ENCODE measurements at regions not wholly inside any gene's neighbourhood (a gene's known extent, or its start where the extent isn't known, plus 50 kb on each side); places are given as distances from the start of the nearest gene placed in this dataset.

DNA sequence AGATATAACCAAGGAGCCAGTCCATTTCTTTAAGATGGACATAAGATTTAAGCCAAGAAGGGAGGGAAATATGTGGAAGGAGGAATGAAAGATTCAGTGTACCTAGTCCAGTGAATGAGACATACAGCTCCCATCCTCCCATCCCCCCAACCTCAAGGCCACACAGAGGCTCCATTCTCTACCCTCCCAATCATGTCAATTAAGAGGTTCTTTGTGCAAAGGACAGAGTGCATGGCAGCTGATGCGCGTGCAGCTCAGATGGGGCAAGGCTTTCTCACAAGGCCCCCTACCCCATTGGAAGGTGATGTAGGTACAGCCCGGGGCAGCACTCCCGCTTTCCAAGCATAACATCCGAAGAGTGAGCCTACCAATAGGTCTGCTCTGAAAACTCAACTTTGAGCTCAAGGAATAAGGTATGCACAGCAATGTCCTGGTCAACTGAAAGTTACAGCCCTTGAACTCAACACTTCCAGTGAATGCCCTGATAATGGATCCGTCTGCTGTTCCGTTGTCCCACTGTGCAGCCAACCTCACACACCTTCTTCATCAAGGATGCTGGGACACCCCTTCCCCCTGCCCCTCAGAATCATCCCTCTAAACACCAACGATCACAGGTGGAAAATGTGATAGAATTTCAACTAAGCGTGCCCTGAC, 458.1 kb downstream of the SOX9 start:
- WGBS: 95% methylated on average over 9 of the region's 9 CpGs
- Histone ChIP-seq H3K9ac (ENCODE audit: low read depth, low read length) (no peak overlapping the region), H3K36me3 (ENCODE audit: insufficient read depth, low read length) (no peaks in the 10 kb centered on the region)

DNA sequence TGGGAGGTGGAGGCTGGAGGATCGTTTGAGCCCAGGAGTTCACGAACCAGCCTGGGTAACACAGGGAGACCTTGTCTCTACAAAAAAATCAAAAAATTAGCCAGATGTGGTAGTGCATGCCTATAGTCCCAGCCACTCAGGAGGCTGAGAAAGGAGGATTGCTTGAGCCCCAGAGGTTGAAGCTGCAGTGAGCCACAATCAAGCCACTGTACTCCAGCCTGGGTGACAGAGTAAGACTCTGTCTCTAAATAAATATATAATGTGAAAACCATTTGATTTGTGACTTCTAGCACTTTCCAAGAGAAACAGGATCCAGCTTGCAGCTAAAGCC, 459.1 kb downstream of the SOX9 start:
- Histone ChIP-seq H3K27me3 (ENCODE audit: insufficient read depth, low read length) (no peaks in the 10 kb centered on the region), H3K4me1 (ENCODE audit: insufficient read depth, low read length) (peaks cover 20% of the 10 kb centered on the region), H3K9me3 (ENCODE audit: insufficient read depth, low read depth, low read length) (no peaks in the 10 kb centered on the region), H3K9ac (ENCODE audit: low read depth, low read length) (no peak overlapping the region), H3K36me3 (ENCODE audit: insufficient read depth, low read length) (no peaks in the 10 kb centered on the region), H3K27ac (ENCODE audit: low read depth, low read length) (no peak overlapping the region), H3K4me3 (ENCODE audit: low read length) (no peak overlapping the region)
- 92% methylated on average over 2 of the region's 2 CpGs for WGBS

More for the DNA sequence above, 458.1 kb downstream of the SOX9 start:
- Histone ChIP-seq H3K4me1 (ENCODE audit: insufficient read depth, low read length) (peaks cover 23% of the 10 kb centered on the region), H3K4me3 (ENCODE audit: low read length) (no peak overlapping the region), H3K27me3 (ENCODE audit: insufficient read depth, low read length) (no peaks in the 10 kb centered on the region), H3K9me3 (ENCODE audit: insufficient read depth, low read depth, low read length) (no peaks in the 10 kb centered on the region), H3K27ac (ENCODE audit: low read depth, low read length) (no peak overlapping the region)

DNA sequence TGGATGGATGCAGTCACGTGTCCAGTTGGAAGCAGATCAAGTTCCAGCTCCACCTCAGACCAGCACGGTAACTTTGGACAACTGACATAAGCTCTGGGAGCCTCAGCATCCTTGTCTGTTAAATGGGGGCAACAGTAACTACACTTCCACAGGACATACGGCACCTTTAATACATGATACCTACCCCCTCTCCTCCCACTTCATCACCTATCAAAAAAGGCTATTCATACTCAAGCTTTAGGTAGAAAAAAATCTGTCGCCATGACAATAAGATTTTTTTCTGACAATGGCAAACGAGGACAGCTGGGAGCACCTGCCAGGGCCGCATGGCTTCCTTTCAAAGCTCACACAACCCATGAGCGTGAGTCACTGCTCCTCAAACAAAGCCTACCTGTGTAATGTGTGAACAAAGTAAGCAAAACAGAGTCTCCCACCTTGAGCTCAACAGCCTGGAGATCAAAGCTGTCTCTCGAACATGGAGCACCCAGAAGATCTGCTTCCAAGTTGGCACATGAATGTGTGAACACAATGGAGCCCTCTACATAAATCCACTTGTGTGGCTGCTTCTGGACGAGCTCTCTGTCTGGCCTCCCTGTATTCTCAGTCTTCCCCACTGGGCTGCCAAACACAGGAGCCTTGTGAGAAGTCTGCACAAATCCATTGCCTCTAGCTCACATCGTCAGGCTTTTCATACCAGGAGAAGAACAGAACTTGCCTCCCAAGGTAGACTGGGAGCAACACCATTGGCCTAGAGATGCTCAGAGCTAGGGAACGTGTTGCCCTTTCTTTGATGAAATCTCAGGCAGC, 459.7 kb downstream of the SOX9 start:
- H3K9ac ChIP-seq (ENCODE audit: low read depth, low read length): no peak overlapping the region
- H3K27me3 ChIP-seq (ENCODE audit: insufficient read depth, low read length): no peaks in the 10 kb centered on the region
- no peak overlapping the region for H3K4me3 ChIP-seq (ENCODE audit: low read length)
- H3K36me3 ChIP-seq (ENCODE audit: insufficient read depth, low read length): no peaks in the 10 kb centered on the region
- peaks cover 17% of the 10 kb centered on the region for H3K4me1 ChIP-seq (ENCODE audit: insufficient read depth, low read length)
- WGBS: 89% methylated on average over 11 of the region's 11 CpGs
- H3K9me3 ChIP-seq (ENCODE audit: insufficient read depth, low read depth, low read length): no peaks in the 10 kb centered on the region
- no peak overlapping the region for H3K27ac ChIP-seq (ENCODE audit: low read depth, low read length)

DNA sequence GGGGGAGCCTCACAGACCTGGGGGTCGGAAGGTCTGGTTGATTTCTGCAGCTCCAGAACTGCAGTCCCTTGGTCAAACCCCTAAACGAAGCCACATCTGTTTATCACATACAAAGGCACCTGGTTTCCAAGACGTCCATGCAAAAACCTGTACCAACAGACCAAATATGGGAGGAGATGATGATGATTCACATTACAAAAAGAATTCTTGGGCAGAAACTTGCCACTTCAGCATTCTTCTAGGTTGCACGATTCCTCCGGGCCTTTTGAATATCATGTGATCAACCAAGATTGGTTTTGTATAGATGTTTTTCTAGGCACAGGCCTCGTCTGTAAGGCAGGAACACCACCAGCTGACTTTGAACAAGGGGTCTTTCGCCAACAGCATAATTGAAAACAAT, 466.3 kb downstream of the SOX9 start:
- Histone ChIP-seq H3K9me3 (ENCODE audit: insufficient read depth, low read depth, low read length) (no peaks in the 10 kb centered on the region), H3K4me3 (ENCODE audit: low read length) (no peak overlapping the region), H3K27ac (ENCODE audit: low read depth, low read length) (no peak overlapping the region), H3K36me3 (ENCODE audit: insufficient read depth, low read length) (no peaks in the 10 kb centered on the region), H3K27me3 (ENCODE audit: insufficient read depth, low read length) (peaks cover 35% of the 10 kb centered on the region), H3K9ac (ENCODE audit: low read depth, low read length) (no peak overlapping the region), H3K4me1 (ENCODE audit: insufficient read depth, low read length) (peaks cover 10% of the 10 kb centered on the region)
- WGBS: 91% methylated on average over 7 of the region's 7 CpGs

DNA sequence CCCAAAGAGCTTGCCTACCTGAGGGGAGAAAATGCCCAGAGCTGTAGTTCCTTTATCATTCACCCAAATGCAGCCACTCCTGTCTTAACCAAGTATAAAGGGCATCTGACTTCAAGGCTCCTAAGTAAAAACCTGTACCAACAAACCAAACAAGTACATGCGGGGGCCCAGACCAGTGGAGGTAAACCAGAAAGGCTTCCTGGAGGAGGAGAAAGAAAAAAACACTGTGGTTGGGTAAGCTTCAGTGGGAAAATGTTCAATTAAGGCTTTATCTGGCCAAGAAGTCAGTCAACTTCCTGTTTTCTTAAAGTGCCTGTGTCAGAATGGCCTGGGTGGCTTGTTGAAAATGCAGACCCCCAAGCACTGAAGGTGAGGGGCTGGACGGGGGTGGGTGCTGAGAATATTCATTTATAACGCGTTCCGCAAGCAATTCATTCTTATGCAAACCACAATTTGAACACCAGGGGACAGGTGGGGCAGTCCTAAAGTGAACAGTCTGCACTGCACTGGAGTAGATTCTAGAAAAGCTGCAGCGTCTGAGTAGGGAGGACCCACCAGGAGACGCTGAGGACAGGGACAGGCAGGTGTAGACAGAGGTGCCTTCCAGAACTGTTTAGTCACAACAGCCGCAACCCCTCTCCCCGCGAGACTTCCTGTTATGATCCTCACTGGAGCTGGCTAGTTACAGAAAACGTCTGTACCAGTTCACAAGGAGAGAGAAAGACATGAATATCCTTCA, 467.1 kb downstream of the SOX9 start:
- Histone ChIP-seq H3K36me3 (ENCODE audit: insufficient read depth, low read length) (no peaks in the 10 kb centered on the region), H3K9me3 (ENCODE audit: insufficient read depth, low read depth, low read length) (no peaks in the 10 kb centered on the region), H3K4me1 (ENCODE audit: insufficient read depth, low read length) (peaks cover 10% of the 10 kb centered on the region), H3K27ac (ENCODE audit: low read depth, low read length) (no peak overlapping the region), H3K4me3 (ENCODE audit: low read length) (no peak overlapping the region), H3K9ac (ENCODE audit: low read depth, low read length) (no peak overlapping the region), H3K27me3 (ENCODE audit: insufficient read depth, low read length) (peaks cover 39% of the 10 kb centered on the region)
- 64% methylated on average over 10 of the region's 11 CpGs for WGBS

DNA sequence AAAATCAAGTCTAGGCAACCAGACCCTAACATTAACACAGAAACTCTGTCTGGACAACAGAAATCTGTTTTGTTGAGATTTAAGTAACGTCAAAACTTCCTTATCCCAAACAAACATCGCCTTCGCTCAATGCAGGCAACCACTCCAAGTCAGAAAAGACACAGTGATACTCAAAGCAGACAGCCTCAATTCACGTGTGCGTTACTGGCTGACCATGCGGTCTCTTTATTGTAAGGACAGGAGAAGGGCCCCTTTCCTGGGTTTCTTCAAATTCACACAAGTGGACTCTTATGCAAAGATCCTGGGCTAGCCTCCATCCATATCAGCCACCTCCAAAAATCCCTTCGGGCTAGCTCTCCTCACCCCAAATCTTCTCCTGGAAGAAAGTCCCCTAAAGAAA, 467.7 kb downstream of the SOX9 start:
- 86% methylated on average over 7 of the region's 7 CpGs for WGBS
- Histone ChIP-seq H3K4me1 (ENCODE audit: insufficient read depth, low read length) (peaks cover 10% of the 10 kb centered on the region), H3K9ac (ENCODE audit: low read depth, low read length) (no peak overlapping the region), H3K27ac (ENCODE audit: low read depth, low read length) (no peak overlapping the region), H3K4me3 (ENCODE audit: low read length) (no peak overlapping the region), H3K36me3 (ENCODE audit: insufficient read depth, low read length) (no peaks in the 10 kb centered on the region), H3K9me3 (ENCODE audit: insufficient read depth, low read depth, low read length) (no peaks in the 10 kb centered on the region), H3K27me3 (ENCODE audit: insufficient read depth, low read length) (peaks cover 39% of the 10 kb centered on the region)

DNA sequence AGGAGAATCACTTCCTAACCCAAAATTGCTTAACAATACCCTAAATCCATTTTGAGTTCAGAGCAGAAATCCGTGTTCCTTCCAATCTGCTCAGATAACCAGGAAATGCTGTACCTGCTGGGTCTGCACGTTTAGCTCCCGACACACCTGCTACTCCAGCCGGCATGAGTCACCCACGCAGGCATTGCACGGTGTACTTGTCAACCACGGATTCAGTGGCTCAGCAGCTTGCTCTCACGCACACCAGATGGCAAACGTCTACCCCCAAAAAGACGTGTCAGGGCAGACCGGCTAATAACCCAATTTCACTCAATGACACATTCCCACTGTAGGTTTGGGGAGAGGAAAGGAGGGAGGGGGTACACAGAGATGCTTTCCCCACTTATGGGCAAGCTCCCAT, 468.1 kb downstream of the SOX9 start:
- H3K4me3 ChIP-seq (ENCODE audit: low read length): no peak overlapping the region
- 72% methylated on average over 9 of the region's 11 CpGs for WGBS
- no peak overlapping the region for H3K9ac ChIP-seq (ENCODE audit: low read depth, low read length)
- no peaks in the 10 kb centered on the region for H3K9me3 ChIP-seq (ENCODE audit: insufficient read depth, low read depth, low read length)
- H3K4me1 ChIP-seq (ENCODE audit: insufficient read depth, low read length): peaks cover 10% of the 10 kb centered on the region
- H3K27me3 ChIP-seq (ENCODE audit: insufficient read depth, low read length): peaks cover 39% of the 10 kb centered on the region
- H3K36me3 ChIP-seq (ENCODE audit: insufficient read depth, low read length): no peaks in the 10 kb centered on the region
- no peak overlapping the region for H3K27ac ChIP-seq (ENCODE audit: low read depth, low read length)

DNA sequence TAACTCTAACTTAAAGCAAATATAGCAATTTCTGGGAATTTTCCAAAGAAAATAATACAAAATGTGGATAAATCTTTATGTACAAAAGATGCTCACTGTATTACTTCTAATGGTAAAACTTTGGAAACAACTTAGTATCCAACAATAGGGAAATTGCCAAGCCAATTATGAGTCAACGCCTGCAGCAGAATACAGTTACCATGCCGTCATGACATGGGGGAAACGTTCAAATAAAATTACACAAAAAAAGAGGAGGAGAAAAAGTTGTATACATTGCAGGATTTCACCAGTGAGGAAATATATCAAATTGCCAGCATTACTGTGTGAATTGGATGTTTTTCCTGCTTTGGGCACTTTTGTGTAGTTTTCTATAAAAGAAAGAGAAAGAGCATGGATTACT, 469.6 kb downstream of the SOX9 start:
- Histone ChIP-seq H3K4me3 (ENCODE audit: low read length) (no peak overlapping the region), H3K4me1 (ENCODE audit: insufficient read depth, low read length) (peaks cover 10% of the 10 kb centered on the region), H3K27ac (ENCODE audit: low read depth, low read length) (no peak overlapping the region), H3K9ac (ENCODE audit: low read depth, low read length) (no peak overlapping the region), H3K9me3 (ENCODE audit: insufficient read depth, low read depth, low read length) (no peaks in the 10 kb centered on the region), H3K36me3 (ENCODE audit: insufficient read depth, low read length) (no peaks in the 10 kb centered on the region), H3K27me3 (ENCODE audit: insufficient read depth, low read length) (peaks cover 39% of the 10 kb centered on the region)
- WGBS: 76% methylated on average over 3 of the region's 3 CpGs

DNA sequence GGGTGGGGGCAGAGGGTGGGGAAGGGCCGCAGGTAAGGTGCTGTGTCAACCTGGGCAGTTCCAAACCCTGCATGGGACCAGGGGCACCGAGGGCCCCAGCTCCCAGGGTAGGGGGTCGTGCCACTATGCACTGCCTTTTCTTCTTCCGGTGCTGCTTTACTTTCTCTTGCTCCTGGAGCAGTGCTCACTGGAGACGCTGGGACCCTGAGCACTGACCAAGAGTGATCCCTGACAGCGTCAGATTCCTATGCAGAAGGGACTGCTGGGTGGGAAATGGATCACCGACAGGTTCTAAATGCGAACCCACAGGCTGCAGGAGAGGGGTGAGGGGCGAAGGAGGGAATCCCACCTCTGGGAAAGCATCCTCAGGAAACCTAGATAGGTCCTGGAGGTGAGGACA, 470.1 kb downstream of the SOX9 start:
- Histone ChIP-seq H3K4me3 (ENCODE audit: low read length) (peak overlapping the region; percentile 69), H3K36me3 (ENCODE audit: insufficient read depth, low read length) (no peaks in the 10 kb centered on the region), H3K9me3 (ENCODE audit: insufficient read depth, low read depth, low read length) (no peaks in the 10 kb centered on the region), H3K9ac (ENCODE audit: low read depth, low read length) (no peak overlapping the region), H3K27ac (ENCODE audit: low read depth, low read length) (no peak overlapping the region), H3K27me3 (ENCODE audit: insufficient read depth, low read length) (peaks cover 39% of the 10 kb centered on the region), H3K4me1 (ENCODE audit: insufficient read depth, low read length) (peaks cover 10% of the 10 kb centered on the region)
- WGBS: 42% methylated on average over 9 of the region's 9 CpGs

DNA sequence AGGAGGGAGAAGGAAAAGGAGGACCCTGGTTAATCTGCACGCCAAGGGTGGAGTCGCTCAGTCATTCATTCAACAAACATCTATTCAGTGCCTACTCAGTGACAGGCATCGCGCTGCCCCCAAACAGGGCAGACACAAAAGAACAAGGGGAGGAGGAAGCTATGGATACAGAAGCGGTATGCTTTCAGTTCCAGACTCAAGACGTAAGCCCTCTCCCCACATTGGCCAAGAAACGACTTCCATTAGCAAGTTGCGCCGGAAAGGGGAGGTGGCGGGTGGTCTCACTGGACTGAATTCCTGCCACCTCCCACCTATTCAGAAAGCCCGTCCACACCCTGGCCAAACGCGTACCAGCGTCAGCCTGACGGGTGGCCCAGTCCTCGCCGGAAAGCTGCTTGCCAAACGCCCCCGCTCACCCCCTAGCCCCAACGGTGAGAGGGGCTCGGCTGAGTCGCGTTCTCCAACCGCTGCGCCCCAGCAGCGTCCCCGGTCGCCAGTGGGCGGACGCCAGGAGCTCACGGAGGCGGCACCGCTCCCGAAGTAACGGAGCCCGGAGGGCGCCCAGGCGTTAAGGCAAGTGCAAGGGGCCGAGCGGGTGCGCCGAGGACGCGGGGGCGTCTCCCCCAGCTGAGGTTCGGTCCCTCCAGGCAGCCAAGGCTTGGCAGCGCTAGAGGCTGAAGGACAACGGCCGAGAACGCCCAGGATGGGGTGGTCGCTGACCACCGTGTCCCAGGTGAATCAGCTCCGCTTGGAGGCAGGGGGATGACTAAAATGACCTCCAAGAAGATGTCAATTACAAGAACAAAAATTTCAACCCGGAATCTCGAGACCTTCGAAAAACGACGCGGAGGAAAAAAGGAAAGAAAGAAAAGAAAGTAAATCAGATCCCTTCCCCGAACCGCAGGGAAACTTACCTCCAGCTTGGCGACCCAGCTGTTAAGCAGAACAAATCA, 470.7 kb downstream of the SOX9 start:
- WGBS: 2% methylated on average over 60 of the region's 62 CpGs
- Histone ChIP-seq H3K4me1 (ENCODE audit: insufficient read depth, low read length) (peaks cover 10% of the 10 kb centered on the region), H3K9ac (ENCODE audit: low read depth, low read length) (peak overlapping the region; percentile 68; the same call in 1 of the 2 replicates), H3K36me3 (ENCODE audit: insufficient read depth, low read length) (no peaks in the 10 kb centered on the region), H3K27ac (ENCODE audit: low read depth, low read length) (no peak overlapping the region), H3K4me3 (ENCODE audit: low read length) (peak overlapping the region; percentile 69), H3K9me3 (ENCODE audit: insufficient read depth, low read depth, low read length) (no peaks in the 10 kb centered on the region), H3K27me3 (ENCODE audit: insufficient read depth, low read length) (peaks cover 39% of the 10 kb centered on the region)

All from HUES64 (cell line).